Skeletal muscle satellite cell (primary cell): ENCODE measurements at regions not wholly inside any gene's neighbourhood (a gene's known extent, or its start where the extent isn't known, plus 50 kb on each side); places are given as distances from the start of the nearest gene placed in this dataset.
A peak's percentile ranks its signal among the peaks of the same experiment; 100 is the strongest.
"Not testable (repeated sequence)": the region's sequence is repeated elsewhere in the genome, so short reads cannot be mapped to it uniquely, and the experiment has no call there.

Source experiments
- H3K27me3 ChIP-seq: 2 replicates; pipeline ENCODE4 v1.7.0; 2013; ENCODE audit warnings: low read length; ENCODE audit not compliant: control insufficient read depth, insufficient read depth
- H3K36me3 ChIP-seq: 2 replicates; pipeline ENCODE4 v1.7.0; 2013; ENCODE audit warnings: mild to moderate bottlenecking, control low read depth, low read length; ENCODE audit not compliant: insufficient read depth
- H3K4me1 ChIP-seq: 2 replicates; pipeline ENCODE4 v1.7.0; 2013; ENCODE audit warnings: low read length; ENCODE audit not compliant: control insufficient read depth, insufficient read depth
- H3K4me2 ChIP-seq: 2 replicates; pipeline ENCODE4 v1.7.0; 2013; ENCODE audit warnings: mild to moderate bottlenecking, low read length
- H3K4me3 ChIP-seq: 2 replicates; pipeline ENCODE4 v1.7.0; 2013; ENCODE audit warnings: low read length
- H3K9ac ChIP-seq: 2 replicates; pipeline ENCODE4 v1.7.0; 2013; ENCODE audit warnings: mild to moderate bottlenecking, low read depth, low read length, moderate library complexity
- H3K9me3 ChIP-seq: replicated peaks from 2 replicates; pipeline ENCODE4 v1.7.0; 2013; ENCODE audit warnings: mild to moderate bottlenecking, control low read depth, low read length

DNA sequence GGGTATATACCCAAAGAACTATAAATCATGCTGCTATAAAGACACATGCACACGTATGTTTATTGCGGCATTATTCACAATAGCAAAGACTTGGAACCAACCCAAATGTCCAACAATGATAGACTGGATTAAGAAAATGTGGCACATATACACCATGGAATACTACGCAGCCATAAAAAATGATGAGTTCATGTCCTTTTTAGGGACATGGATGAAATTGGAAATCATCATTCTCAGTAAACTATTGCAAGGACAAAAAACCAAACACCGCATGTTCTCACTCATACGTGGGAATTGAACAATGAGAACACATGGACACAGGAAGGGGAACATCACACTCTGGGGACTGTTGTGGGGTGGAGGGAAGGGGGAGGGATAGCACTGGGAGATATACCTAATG, 914.9 kb upstream of the SOX9 start:
- peaks cover 11% of the 10 kb centered on the region for H3K4me1 ChIP-seq
- not testable (repeated sequence) for H3K36me3 ChIP-seq, H3K9ac ChIP-seq, H3K9me3 ChIP-seq, H3K4me3 ChIP-seq, H3K27me3 ChIP-seq, H3K4me2 ChIP-seq

- H3K9ac ChIP-seq = peak overlapping the region; percentile 46
- no peak overlapping the region for H3K4me3 ChIP-seq
- peak overlapping the region; percentile 11 for H3K4me2 ChIP-seq
- H3K4me1 ChIP-seq = peaks cover 11% of the 10 kb centered on the region
- H3K27me3 ChIP-seq = no peaks in the 10 kb centered on the region
- H3K36me3 ChIP-seq = no peaks in the 10 kb centered on the region
- no peaks in the 10 kb centered on the region for H3K9me3 ChIP-seq
These were observed 912.6 kb upstream of the SOX9 start for GRCh38 chr17:71208111-71208704.

DNA sequence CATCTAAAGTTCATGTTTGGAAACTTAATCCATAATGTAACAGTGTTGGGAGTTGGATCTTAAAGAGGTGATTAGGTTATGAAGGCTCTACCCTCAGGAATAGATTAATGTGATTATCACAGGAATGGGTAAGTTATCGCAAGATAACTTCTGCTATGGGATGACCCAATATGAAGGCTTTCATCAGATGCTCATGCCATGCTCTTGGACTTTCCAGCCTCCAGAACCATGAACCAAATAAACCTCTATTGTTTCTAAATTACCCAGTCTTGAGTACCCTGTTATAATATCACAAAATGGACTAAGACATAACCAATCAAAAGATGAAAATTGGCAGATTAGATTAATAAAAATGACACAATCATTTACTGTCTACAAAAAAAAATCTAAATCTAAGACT, 906.9 kb upstream of the SOX9 start:
- no peak overlapping the region for H3K4me2 ChIP-seq
- no peaks in the 10 kb centered on the region for H3K4me1 ChIP-seq
- no peak overlapping the region for H3K4me3 ChIP-seq
- H3K9me3 ChIP-seq = no peaks in the 10 kb centered on the region
- H3K27me3 ChIP-seq = no peaks in the 10 kb centered on the region
- H3K9ac ChIP-seq = no peak overlapping the region
- H3K36me3 ChIP-seq = no peaks in the 10 kb centered on the region

DNA sequence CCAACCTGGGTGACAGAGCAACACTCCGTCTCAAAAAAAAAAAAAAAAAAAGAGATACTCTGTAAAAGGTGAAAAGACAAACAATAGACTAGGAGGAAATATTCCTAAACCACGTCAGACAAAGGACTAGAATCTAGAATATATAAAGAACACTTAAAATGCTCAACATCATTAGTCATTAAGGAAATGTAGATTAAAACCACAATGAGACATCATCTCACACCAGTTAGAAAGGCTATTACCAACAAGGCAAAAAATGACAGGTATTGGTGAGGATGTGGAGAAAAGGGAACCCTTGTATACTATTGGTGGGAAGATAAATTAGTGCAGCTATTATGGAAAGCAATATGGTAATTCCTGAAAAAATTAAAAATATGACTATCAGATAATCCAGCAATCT, 903.1 kb upstream of the SOX9 start:
- Histone ChIP-seq H3K4me1 (no peaks in the 10 kb centered on the region), H3K36me3 (no peaks in the 10 kb centered on the region), H3K4me2 (no peak overlapping the region), H3K9me3 (no peaks in the 10 kb centered on the region), H3K9ac (no peak overlapping the region), H3K27me3 (no peaks in the 10 kb centered on the region), H3K4me3 (no peak overlapping the region)

DNA sequence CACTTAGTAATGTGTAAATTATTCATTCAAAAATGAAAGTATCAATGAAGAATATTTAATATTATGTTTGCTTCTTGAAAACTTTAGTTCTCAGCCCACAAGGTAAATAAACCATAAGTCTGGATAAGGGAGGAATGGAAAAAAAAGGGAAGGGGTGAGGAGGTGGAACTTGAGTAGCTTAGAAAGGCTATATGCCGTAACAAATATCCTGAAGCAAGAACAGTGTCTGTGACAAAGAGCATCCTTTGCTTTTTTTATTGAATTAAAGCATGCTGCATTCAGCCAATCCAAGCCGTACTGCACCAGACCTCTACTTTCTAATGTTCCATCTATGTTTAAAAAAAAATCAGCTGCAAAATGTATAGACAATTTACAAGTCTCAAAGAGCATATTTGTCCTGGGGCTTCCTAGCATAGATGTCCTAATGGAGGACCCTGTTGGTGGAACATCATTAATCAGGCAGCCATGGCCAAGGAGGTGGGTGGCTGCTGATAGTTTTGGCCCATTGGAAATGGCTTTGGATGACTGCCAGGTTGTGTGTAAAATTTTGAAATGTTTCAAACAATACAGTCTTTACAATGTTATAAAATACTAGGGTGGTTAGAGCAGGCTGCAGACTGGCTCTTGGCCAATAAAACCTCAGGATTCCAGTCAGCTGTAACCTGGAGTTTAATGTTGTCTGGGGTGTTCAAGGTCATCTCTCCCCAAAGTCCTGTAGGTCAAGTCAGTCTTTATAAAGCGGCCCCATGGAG, 895.8 kb upstream of the SOX9 start:
- Histone ChIP-seq H3K4me3 (no peak overlapping the region), H3K9ac (no peak overlapping the region), H3K9me3 (no peaks in the 10 kb centered on the region), H3K4me2 (no peak overlapping the region), H3K27me3 (no peaks in the 10 kb centered on the region), H3K36me3 (no peaks in the 10 kb centered on the region), H3K4me1 (no peaks in the 10 kb centered on the region)

- Histone ChIP-seq H3K9ac (no peak overlapping the region), H3K36me3 (no peaks in the 10 kb centered on the region), H3K9me3 (no peaks in the 10 kb centered on the region), H3K4me2 (no peak overlapping the region), H3K4me1 (no peaks in the 10 kb centered on the region), H3K4me3 (no peak overlapping the region), H3K27me3 (no peaks in the 10 kb centered on the region)
These were observed 893.0 kb upstream of the SOX9 start for GRCh38 chr17:71227841-71228240.

GRCh38 chr17:71229070-71229469, 891.8 kb upstream of the SOX9 start:
- H3K4me1 ChIP-seq = no peaks in the 10 kb centered on the region
- no peak overlapping the region for H3K4me2 ChIP-seq
- no peaks in the 10 kb centered on the region for H3K27me3 ChIP-seq
- no peaks in the 10 kb centered on the region for H3K9me3 ChIP-seq
- H3K36me3 ChIP-seq = no peaks in the 10 kb centered on the region
- H3K9ac ChIP-seq = no peak overlapping the region
- H3K4me3 ChIP-seq = no peak overlapping the region

GRCh38 chr17:71232801-71233559, 887.8 kb upstream of the SOX9 start:
- no peaks in the 10 kb centered on the region for H3K4me1 ChIP-seq
- no peak overlapping the region for H3K9ac ChIP-seq
- no peaks in the 10 kb centered on the region for H3K36me3 ChIP-seq
- H3K9me3 ChIP-seq = no peaks in the 10 kb centered on the region
- no peaks in the 10 kb centered on the region for H3K27me3 ChIP-seq
- no peak overlapping the region for H3K4me3 ChIP-seq
- H3K4me2 ChIP-seq = no peak overlapping the region

- Histone ChIP-seq H3K4me2 (no peak overlapping the region), H3K27me3 (no peaks in the 10 kb centered on the region), H3K4me3 (no peak overlapping the region), H3K36me3 (no peaks in the 10 kb centered on the region), H3K4me1 (no peaks in the 10 kb centered on the region), H3K9ac (no peak overlapping the region), H3K9me3 (no peaks in the 10 kb centered on the region)
These were observed 886.5 kb upstream of the SOX9 start for GRCh38 chr17:71234349-71234748.

- Histone ChIP-seq H3K27me3 (no peaks in the 10 kb centered on the region), H3K4me3 (no peak overlapping the region), H3K9me3 (no peaks in the 10 kb centered on the region), H3K4me2 (no peak overlapping the region), H3K4me1 (no peaks in the 10 kb centered on the region), H3K36me3 (no peaks in the 10 kb centered on the region), H3K9ac (no peak overlapping the region)
These were observed 882.8 kb upstream of the SOX9 start for GRCh38 chr17:71237903-71238538.

- H3K9me3 ChIP-seq = no peaks in the 10 kb centered on the region
- no peak overlapping the region for H3K4me3 ChIP-seq
- H3K9ac ChIP-seq = no peak overlapping the region
- H3K4me2 ChIP-seq = no peak overlapping the region
- peaks cover 6% of the 10 kb centered on the region for H3K4me1 ChIP-seq
- H3K27me3 ChIP-seq = no peaks in the 10 kb centered on the region
- H3K36me3 ChIP-seq = no peaks in the 10 kb centered on the region
These were observed 873.3 kb upstream of the SOX9 start for GRCh38 chr17:71247441-71248015.
